HEK293 (cell line): ENCODE measurements at regions not wholly inside any gene's neighbourhood (a gene's known extent, or its start where the extent isn't known, plus 50 kb on each side); places are given as distances from the start of the nearest gene placed in this dataset.

ENCODE experiments used
- BCL11B ChIP-seq: fragments of 450-650 bp; formaldehyde crosslinking; IDR thresholded peaks from 2 replicates; pipeline ENCODE4 v1.5.1; 2016; ENCODE audit warnings: low read depth, missing biosample characterization, missing genetic modification characterization
- CTCF ChIP-seq: fragments of 450-650 bp; formaldehyde crosslinking; IDR thresholded peaks from 2 replicates; pipeline ENCODE4 v1.5.1; 2016; ENCODE audit warnings: missing biosample characterization, missing genetic modification characterization
- TCF7L2 ChIP-seq: IDR thresholded peaks from 2 replicates; pipeline ENCODE4 v1.6.1; 2011; ENCODE audit warnings: low read depth, mild to moderate bottlenecking, inconsistent platforms, low read length, moderate library complexity, borderline replicate concordance
- ZBTB11 ChIP-seq: fragments of 450-650 bp; formaldehyde crosslinking; conservative IDR thresholded peaks from 2 replicates; pipeline ENCODE4 v1.5.1; 2016; ENCODE audit warnings: low read depth, missing biosample characterization, missing genetic modification characterization
- ZNF513 ChIP-seq: fragments of 450-650 bp; IDR thresholded peaks from 2 replicates; pipeline ENCODE4 v1.5.1; 2018; ENCODE audit warnings: missing biosample characterization, missing genetic modification characterization
- ZNF670 ChIP-seq: fragments of 450-650 bp; formaldehyde crosslinking; IDR thresholded peaks from 2 replicates; pipeline ENCODE4 v1.5.1; 2016; ENCODE audit warnings: missing biosample characterization, missing genetic modification characterization, low read depth
- ZNF776 ChIP-seq: fragments of 450-650 bp; formaldehyde crosslinking; IDR thresholded peaks from 2 replicates; pipeline ENCODE4 v1.5.0; 2017; ENCODE audit warnings: missing biosample characterization, missing genetic modification characterization, borderline replicate concordance

GRCh38 chr16:85302018-85302847, 190.0 kb upstream of the CIBAR2 start:
- no peak for TF ChIP-seq CTCF (tag by site-specific recombination)
- no peak for TF ChIP-seq ZNF670
- TF ChIP-seq ZNF776: no peak
- no peak for TF ChIP-seq ZNF513 (tag by site-specific recombination)
- TF ChIP-seq BCL11B (tag by site-specific recombination): no peak
- TF ChIP-seq ZBTB11 (tag by site-specific recombination): no peak
- TF ChIP-seq TCF7L2: no peak
